ENCODE measurements at regions not wholly inside any gene's neighbourhood (a gene's known extent, or its start where the extent isn't known, plus 50 kb on each side); places are given as distances from the start of the nearest gene placed in this dataset.

GRCh38 chr4:53784112-53784511 is 192.8 kb upstream of the LNX1 start:
- no peak for DNase-seq
- no peaks in the 10 kb centered on the region for H3K4me1 ChIP-seq (ENCODE audit: control insufficient read depth in 1 of 2, insufficient read depth in 2 of 2, low read length in 2 of 2)
- no peak overlapping the region for H2AFZ ChIP-seq (ENCODE audit: insufficient read depth, low read depth, low read length, poor library complexity, severe bottlenecking)
- Mint-ChIP-seq H3K4me1 (peaks cover 8% of the 10 kb centered on the region), H3K36me3 (no peaks in the 10 kb centered on the region), H3K27me3 (ENCODE audit: low read depth in 3 of 3) (peaks cover 1 to 3% (median 1%) of the 10 kb centered on the region in 3 donors), H3K9me3 (peaks cover 0 to 4% (median 0%) of the 10 kb centered on the region in 7 donors), H3K27ac (no peak overlapping the region), H3K4me3 (no peak overlapping the region)
- intact Hi-C loops (cut with micrococcal nuclease): no loop called here
- no peak overlapping the region for H3K4me2 ChIP-seq (replicated peaks; ENCODE audit: extremely low read depth, low read length, poor library complexity, severe bottlenecking)
- H3K9me3 ChIP-seq (replicated peaks in 1 of 2; ENCODE audit: control insufficient read depth in 1 of 2, insufficient read depth in 1 of 2, low read length in 2 of 2): no peaks in the 10 kb centered on the region
- no peaks in the 10 kb centered on the region for H3K79me2 ChIP-seq (ENCODE audit: insufficient read depth, low read length)
- no peak for TF ChIP-seq CTCF (IDR thresholded peaks at IDR 0.05)
- H3K9ac ChIP-seq (ENCODE audit: insufficient read depth, low read length, poor library complexity, severe bottlenecking): no peak overlapping the region
- H3K27me3 ChIP-seq (ENCODE audit: control insufficient read depth in 2 of 2, insufficient read depth in 2 of 2, low read length in 2 of 2): peaks cover 0 to 2% of the 10 kb centered on the region in 2 donors
- 93% methylated on average over 2 of the region's 3 CpGs for WGBS (ENCODE audit: insufficient coverage)
- no peaks in the 10 kb centered on the region for H3K36me3 ChIP-seq (replicated peaks in 1 of 2; ENCODE audit: control insufficient read depth in 1 of 2, insufficient read depth in 2 of 2, low read length in 2 of 2)
- H4K20me1 ChIP-seq (ENCODE audit: insufficient read depth, low read length): no peaks in the 10 kb centered on the region
- no peak overlapping the region for H3K4me3 ChIP-seq (replicated peaks in 1 of 3; ENCODE audit: low read depth in 2 of 3, low read length in 3 of 3)
- no peak overlapping the region for H3K27ac ChIP-seq (ENCODE audit: low read depth in 1 of 2, low read length in 2 of 2)

GRCh38 chr4:53783208-53783859 is 192.0 kb upstream of the LNX1 start:
- Histone ChIP-seq H3K27ac (ENCODE audit: low read depth in 1 of 2, low read length in 2 of 2) (no peak overlapping the region), H3K9me3 (replicated peaks in 1 of 2; ENCODE audit: control insufficient read depth in 1 of 2, insufficient read depth in 1 of 2, low read length in 2 of 2) (no peaks in the 10 kb centered on the region), H3K4me2 (replicated peaks; ENCODE audit: extremely low read depth, low read length, poor library complexity, severe bottlenecking) (no peak overlapping the region), H3K4me1 (ENCODE audit: control insufficient read depth in 1 of 2, insufficient read depth in 2 of 2, low read length in 2 of 2) (no peaks in the 10 kb centered on the region), H3K27me3 (ENCODE audit: control insufficient read depth in 2 of 2, insufficient read depth in 2 of 2, low read length in 2 of 2) (peaks cover 0 to 2% of the 10 kb centered on the region in 2 donors), H3K9ac (ENCODE audit: insufficient read depth, low read length, poor library complexity, severe bottlenecking) (no peak overlapping the region), H3K4me3 (replicated peaks in 1 of 3; ENCODE audit: low read depth in 2 of 3, low read length in 3 of 3) (no peak overlapping the region), H3K79me2 (ENCODE audit: insufficient read depth, low read length) (no peaks in the 10 kb centered on the region), H3K36me3 (replicated peaks in 1 of 2; ENCODE audit: control insufficient read depth in 1 of 2, insufficient read depth in 2 of 2, low read length in 2 of 2) (no peaks in the 10 kb centered on the region), H2AFZ (ENCODE audit: insufficient read depth, low read depth, low read length, poor library complexity, severe bottlenecking) (no peak overlapping the region), H4K20me1 (ENCODE audit: insufficient read depth, low read length) (no peaks in the 10 kb centered on the region)
- Mint-ChIP-seq H3K9me3 (peaks cover 0 to 4% (median 0%) of the 10 kb centered on the region in 7 donors), H3K27ac (peak overlapping the region in 1 of 7 donors; percentile 34), H3K4me3 (no peak overlapping the region), H3K4me1 (peaks cover 8% of the 10 kb centered on the region), H3K36me3 (no peaks in the 10 kb centered on the region), H3K27me3 (ENCODE audit: low read depth in 3 of 3) (peaks cover 1 to 3% (median 3%) of the 10 kb centered on the region in 3 donors)
- TF ChIP-seq CTCF (IDR thresholded peaks at IDR 0.05): no peak
- WGBS (ENCODE audit: insufficient coverage): no CpG with 5 or more reads among the region's 1 CpG
- intact Hi-C loops (cut with micrococcal nuclease): no loop called here
- no peak for DNase-seq

Data from CD14-positive monocyte (primary cell).